RPMI8226 (cell line): ENCODE measurements at regions not wholly inside any gene's neighbourhood (a gene's known extent, or its start where the extent isn't known, plus 50 kb on each side); places are given as distances from the start of the nearest gene placed in this dataset.
A peak's percentile ranks its signal among the peaks of the same experiment; 100 is the strongest.
"Not testable (repeated sequence)": the region's sequence is repeated elsewhere in the genome, so short reads cannot be mapped to it uniquely, and the experiment has no call there.

ENCODE experiments used
- DNase-seq: peaks from one replicate; pipeline ENCODE4 v3.0.0-alpha.2; 2015

- DNase-seq = no peak
These were observed 55.1 kb upstream of the SEC24B start for GRCh38 chr4:109378511-109378910.

- DNase-seq = no peak
These were observed 55.5 kb upstream of the SEC24B start for GRCh38 chr4:109378076-109378475.

GRCh38 chr4:109375778-109376414, 57.7 kb upstream of the SEC24B start:
- DNase-seq = peak; percentile 74

- DNase-seq = no peak
These were observed 65.0 kb upstream of the SEC24B start for GRCh38 chr4:109368661-109369060.

GRCh38 chr4:109365939-109366338, 63.5 kb upstream of the COL25A1 start:
- DNase-seq = no peak

GRCh38 chr4:109365297-109365696, 62.8 kb upstream of the COL25A1 start:
- not testable (repeated sequence) for DNase-seq

- no peak for DNase-seq
These were observed 56.7 kb upstream of the COL25A1 start for GRCh38 chr4:109359040-109359646.

- DNase-seq = no peak
These were observed 53.4 kb upstream of the COL25A1 start for GRCh38 chr4:109355835-109356234.

GRCh38 chr4:109352941-109353340, 50.5 kb upstream of the COL25A1 start:
- no peak for DNase-seq
